Transverse colon (tissue), 4 donors: ENCODE measurements at regions not wholly inside any gene's neighbourhood (a gene's known extent, or its start where the extent isn't known, plus 50 kb on each side); places are given as distances from the start of the nearest gene placed in this dataset.

Experiments used
- CTCF ChIP-seq, 5 experiments: fragments of 200-600 bp in 3 of 5; fragments of 450-650 bp in 2 of 5; sonication (generic) in 3 of 5; IDR thresholded peaks; 1 replicate in 2 of 5; 2 replicates in 3 of 5; pipeline ENCODE4 v1.5.1; 2016 to 2017; ENCODE audit warnings: antibody characterized with exemption in 5 of 5, inconsistent platforms in 3 of 5, mild to moderate bottlenecking in 2 of 5, moderate library complexity in 1 of 5
- POLR2AphosphoS5 ChIP-seq, 3 donors: sonication (generic); formaldehyde crosslinking; IDR thresholded peaks; one replicate each; pipeline ENCODE4 v1.6.1; 2016; ENCODE audit warnings: antibody characterized with exemption in 3 of 3

GRCh38 chr7:15932318-15932717 lies 245.8 kb upstream of the MEOX2 start:
- no peak for TF ChIP-seq CTCF (IDR thresholded peaks at IDR 0.05)
- TF ChIP-seq POLR2AphosphoS5 (IDR thresholded peaks at IDR 0.05): no peak
